Activated CD8-positive, alpha-beta memory T cell treated with anti-CD3 and anti-CD28 coated beads, Interleukin-2, amount 50 U/mL, for 1 hour (primary cell): ENCODE measurements at regions not wholly inside any gene's neighbourhood (a gene's known extent, or its start where the extent isn't known, plus 50 kb on each side); places are given as distances from the start of the nearest gene placed in this dataset.
"Not testable (repeated sequence)": the region's sequence is repeated elsewhere in the genome, so short reads cannot be mapped to it uniquely, and the experiment has no call there.

Experiments
- DNase-seq: peaks from one replicate; pipeline ENCODE4 v3.0.0-alpha.2; 2020; ENCODE audit errors: extremely low read depth

GRCh38 chr2:122535960-122536505, 780.6 kb downstream of the TSN start:
- no peak for DNase-seq

GRCh38 chr2:122539311-122539710, 783.9 kb downstream of the TSN start:
- no peak for DNase-seq

GRCh38 chr2:122539920-122540319, 784.5 kb downstream of the TSN start:
- DNase-seq, result no peak

- no peak for DNase-seq
These were observed 786.8 kb downstream of the TSN start for GRCh38 chr2:122542236-122542635.

GRCh38 chr2:122542646-122543045, 787.2 kb downstream of the TSN start:
- no peak for DNase-seq

GRCh38 chr2:122543815-122544214, 788.4 kb downstream of the TSN start:
- DNase-seq, result no peak

GRCh38 chr2:122545821-122546220, 790.4 kb downstream of the TSN start:
- no peak for DNase-seq

GRCh38 chr2:122562775-122563174, 807.3 kb downstream of the TSN start:
- no peak for DNase-seq

- no peak for DNase-seq
These were observed 808.3 kb downstream of the TSN start for GRCh38 chr2:122563781-122564180.

- DNase-seq, result no peak
These were observed 809.4 kb downstream of the TSN start for GRCh38 chr2:122564843-122565242.

- DNase-seq, result no peak
These were observed 809.9 kb downstream of the TSN start for GRCh38 chr2:122565364-122565763.

- DNase-seq, result no peak
These were observed 815.2 kb downstream of the TSN start for GRCh38 chr2:122570641-122571040.

- not testable (repeated sequence) for DNase-seq
These were observed 816.0 kb downstream of the TSN start for GRCh38 chr2:122571471-122571870.

- DNase-seq, result no peak
These were observed 819.6 kb downstream of the TSN start for GRCh38 chr2:122575076-122575475.

- no peak for DNase-seq
These were observed 827.9 kb downstream of the TSN start for GRCh38 chr2:122583159-122583917.

GRCh38 chr2:122590524-122590923, 835.1 kb downstream of the TSN start:
- no peak for DNase-seq

GRCh38 chr2:122595065-122595464, 839.6 kb downstream of the TSN start:
- DNase-seq, result no peak

- DNase-seq, result no peak
These were observed 841.1 kb downstream of the TSN start for GRCh38 chr2:122596598-122596997.

- no peak for DNase-seq
These were observed 843.3 kb downstream of the TSN start for GRCh38 chr2:122598784-122599183.

- DNase-seq, result no peak
These were observed 855.6 kb downstream of the TSN start for GRCh38 chr2:122610948-122611609.

GRCh38 chr2:122622934-122623333, 867.5 kb downstream of the TSN start:
- DNase-seq, result no peak

GRCh38 chr2:122627388-122627787, 871.9 kb downstream of the TSN start:
- no peak for DNase-seq

- DNase-seq, result no peak
These were observed 878.8 kb downstream of the TSN start for GRCh38 chr2:122634256-122634655.
